Osteoblast (primary cell): ENCODE measurements at regions not wholly inside any gene's neighbourhood (a gene's known extent, or its start where the extent isn't known, plus 50 kb on each side); places are given as distances from the start of the nearest gene placed in this dataset.

Experiments
- DNase-seq: peaks from one replicate; pipeline ENCODE4 v3.0.0; 2011; ENCODE audit warnings: low spot score, mixed read lengths; ENCODE audit not compliant: insufficient read length; ENCODE audit errors: missing footprints
- H2AFZ ChIP-seq: 2 replicates; pipeline ENCODE4 v1.6.0; 2011; ENCODE audit warnings: mild to moderate bottlenecking, low read length
- H3K27ac ChIP-seq: 2 replicates; pipeline ENCODE4 v1.5.1; 2011; ENCODE audit warnings: mild to moderate bottlenecking, low read depth, low read length, moderate library complexity
- H3K27me3 ChIP-seq: 2 replicates; pipeline ENCODE4 v1.6.0; 2012; ENCODE audit warnings: mild to moderate bottlenecking, control low read depth, inconsistent platforms, low read length, moderate library complexity; ENCODE audit not compliant: insufficient read depth
- H3K36me3 ChIP-seq: 2 replicates; pipeline ENCODE4 v1.5.1; 2011; ENCODE audit warnings: mild to moderate bottlenecking, low read length, control low read depth, moderate library complexity; ENCODE audit not compliant: insufficient read depth
- H3K4me1 ChIP-seq: 2 replicates; pipeline ENCODE4 v1.5.1; 2011; ENCODE audit warnings: mild to moderate bottlenecking, low read length, control low read depth, moderate library complexity; ENCODE audit not compliant: insufficient read depth
- H3K4me2 ChIP-seq: 2 replicates; pipeline ENCODE4 v1.6.0; 2011; ENCODE audit warnings: mild to moderate bottlenecking, low read length; ENCODE audit not compliant: insufficient read depth
- H3K4me3 ChIP-seq: fragments of 200-600 bp; sonication (generic); 3 replicates; pipeline ENCODE4 v1.5.1; 2012; ENCODE audit warnings: mild to moderate bottlenecking, low read length, inconsistent platforms; ENCODE audit not compliant: insufficient read depth
- H3K79me2 ChIP-seq: 2 replicates; pipeline ENCODE4 v1.6.0; 2012; ENCODE audit warnings: mild to moderate bottlenecking, low read length, control low read depth, inconsistent platforms; ENCODE audit not compliant: insufficient read depth
- H3K9me3 ChIP-seq: 2 replicates; pipeline ENCODE4 v1.5.1; 2011; ENCODE audit warnings: low read depth, low read length, control low read depth
- H4K20me1 ChIP-seq: 2 replicates; pipeline ENCODE4 v1.6.0; 2012; ENCODE audit warnings: mild to moderate bottlenecking, low read length, control low read depth; ENCODE audit not compliant: insufficient read depth
- CTCF ChIP-seq: IDR thresholded peaks from 2 replicates; pipeline ENCODE4 v1.5.1; 2011; ENCODE audit warnings: mild to moderate bottlenecking, low read depth, low read length, moderate library complexity; ENCODE audit errors: extremely low read depth

GRCh38 chr20:11377761-11378160 is 539.9 kb upstream of the BTBD3 start:
- H3K36me3 ChIP-seq, result no peaks in the 10 kb centered on the region
- H3K9me3 ChIP-seq, result no peaks in the 10 kb centered on the region
- no peak overlapping the region for H3K4me2 ChIP-seq
- no peak overlapping the region for H3K4me3 ChIP-seq
- peaks cover 25% of the 10 kb centered on the region for H3K4me1 ChIP-seq
- no peak for TF ChIP-seq CTCF
- H3K27ac ChIP-seq, result no peak overlapping the region
- no peak overlapping the region for H2AFZ ChIP-seq
- H3K27me3 ChIP-seq, result no peaks in the 10 kb centered on the region
- DNase-seq, result no peak
- no peaks in the 10 kb centered on the region for H3K79me2 ChIP-seq
- H4K20me1 ChIP-seq, result no peaks in the 10 kb centered on the region

- no peaks in the 10 kb centered on the region for H3K79me2 ChIP-seq
- DNase-seq, result no peak
- H3K27me3 ChIP-seq, result no peaks in the 10 kb centered on the region
- no peak overlapping the region for H3K4me3 ChIP-seq
- no peaks in the 10 kb centered on the region for H4K20me1 ChIP-seq
- H3K27ac ChIP-seq, result no peak overlapping the region
- H3K4me2 ChIP-seq, result no peak overlapping the region
- TF ChIP-seq CTCF, result no peak
- H3K4me1 ChIP-seq, result peaks cover 25% of the 10 kb centered on the region
- H3K36me3 ChIP-seq, result no peaks in the 10 kb centered on the region
- H3K9me3 ChIP-seq, result no peaks in the 10 kb centered on the region
- H2AFZ ChIP-seq, result no peak overlapping the region
These were observed 539.4 kb upstream of the BTBD3 start for GRCh38 chr20:11378252-11378651.

- peaks cover 25% of the 10 kb centered on the region for H3K4me1 ChIP-seq
- H3K4me3 ChIP-seq, result no peak overlapping the region
- H3K27me3 ChIP-seq, result no peaks in the 10 kb centered on the region
- peak overlapping the region; percentile 5 for H3K4me2 ChIP-seq
- H3K27ac ChIP-seq, result no peak overlapping the region
- TF ChIP-seq CTCF, result no peak
- no peak overlapping the region for H2AFZ ChIP-seq
- no peaks in the 10 kb centered on the region for H3K9me3 ChIP-seq
- H4K20me1 ChIP-seq, result no peaks in the 10 kb centered on the region
- H3K36me3 ChIP-seq, result no peaks in the 10 kb centered on the region
- no peaks in the 10 kb centered on the region for H3K79me2 ChIP-seq
- DNase-seq, result no peak
These were observed 538.3 kb upstream of the BTBD3 start for GRCh38 chr20:11379257-11380011.

- no peak overlapping the region for H2AFZ ChIP-seq
- no peak for DNase-seq
- H3K4me1 ChIP-seq, result peaks cover 23% of the 10 kb centered on the region
- no peaks in the 10 kb centered on the region for H3K27me3 ChIP-seq
- no peak overlapping the region for H3K4me3 ChIP-seq
- H3K9me3 ChIP-seq, result no peaks in the 10 kb centered on the region
- no peaks in the 10 kb centered on the region for H4K20me1 ChIP-seq
- no peak overlapping the region for H3K27ac ChIP-seq
- no peaks in the 10 kb centered on the region for H3K79me2 ChIP-seq
- TF ChIP-seq CTCF, result no peak
- H3K36me3 ChIP-seq, result no peaks in the 10 kb centered on the region
- no peak overlapping the region for H3K4me2 ChIP-seq
These were observed 537.4 kb upstream of the BTBD3 start for GRCh38 chr20:11380283-11380682.
